K562 (cell line): ENCODE measurements at regions not wholly inside any gene's neighbourhood (a gene's known extent, or its start where the extent isn't known, plus 50 kb on each side); places are given as distances from the start of the nearest gene placed in this dataset.

Experiments
- ATF4 ChIP-seq: fragments of 450-650 bp; formaldehyde crosslinking; IDR thresholded peaks from 2 replicates; pipeline ENCODE4 v1.4.0; 2022; ENCODE audit warnings: mild to moderate bottlenecking, moderate library complexity
- CTCF ChIP-seq, 3 experiments: IDR thresholded peaks in 2 of 3; conservative IDR thresholded peaks in 1 of 3; 2 replicates each; pipeline ENCODE4 v1.5.1; 2011 to 2012; ENCODE audit warnings: low read length in 3 of 3, mild to moderate bottlenecking in 3 of 3, control low read depth in 2 of 3, improper control_type of control experiment in 1 of 3, inconsistent platforms in 1 of 3, low read depth in 1 of 3, mixed read lengths in 1 of 3, moderate library complexity in 1 of 3; ENCODE audit not compliant: insufficient read depth in 2 of 3
- GATA2 ChIP-seq: sonication (generic); formaldehyde crosslinking; IDR thresholded peaks from 2 replicates; pipeline ENCODE4 v1.4.0; 2020; ENCODE audit warnings: mild to moderate bottlenecking, missing genetic modification reagents
- MTF1 ChIP-seq: fragments of 250-450 bp; sonication (Bioruptor Pico); IDR thresholded peaks from 2 replicates; pipeline ENCODE4 v1.9.0; 2021; ENCODE audit warnings: moderate library complexity, mild to moderate bottlenecking, inconsistent platforms, borderline replicate concordance
- POLR2A ChIP-seq: fragments of 450-650 bp; conservative IDR thresholded peaks from 2 replicates; pipeline ENCODE4 v1.6.1; 2016

- TF ChIP-seq GATA2 (CRISPR knock-in tag) (no peak), CTCF (IDR thresholded peaks at IDR 0.05 in 2 of 3, conservative IDR thresholded peaks at IDR 0.05 in 1 of 3; ENCODE audit: insufficient read depth in 2 of 3, low read depth in 1 of 3, low read length in 3 of 3) (no peak), MTF1 (no peak), POLR2A (no peak), ATF4 (no peak)
Observed at GRCh38 chr2:21406386-21406785, 282.6 kb downstream of the TDRD15 start.
